Breast epithelium (tissue), 3 donors: ENCODE measurements at regions not wholly inside any gene's neighbourhood (a gene's known extent, or its start where the extent isn't known, plus 50 kb on each side); places are given as distances from the start of the nearest gene placed in this dataset.

Experiments
- POLR2A ChIP-seq: fragments of 450-650 bp; IDR thresholded peaks from one replicate; pipeline ENCODE4 v1.6.1; 2016; ENCODE audit warnings: antibody characterized with exemption, mild to moderate bottlenecking, moderate library complexity
- POLR2AphosphoS5 ChIP-seq, 3 donors: sonication (generic); formaldehyde crosslinking; IDR thresholded peaks; one replicate each; pipeline ENCODE4 v1.6.1; 2017; ENCODE audit warnings: antibody characterized with exemption in 3 of 3
- TF ChIP-seq, protein P1 (sequence below), 3 donors: fragments of 450-650 bp; IDR thresholded peaks; one replicate each; pipeline ENCODE4 v1.5.1; 2016 to 2017; ENCODE audit warnings: antibody characterized with exemption in 3 of 3, mild to moderate bottlenecking in 3 of 3, moderate library complexity in 3 of 3

DNA sequence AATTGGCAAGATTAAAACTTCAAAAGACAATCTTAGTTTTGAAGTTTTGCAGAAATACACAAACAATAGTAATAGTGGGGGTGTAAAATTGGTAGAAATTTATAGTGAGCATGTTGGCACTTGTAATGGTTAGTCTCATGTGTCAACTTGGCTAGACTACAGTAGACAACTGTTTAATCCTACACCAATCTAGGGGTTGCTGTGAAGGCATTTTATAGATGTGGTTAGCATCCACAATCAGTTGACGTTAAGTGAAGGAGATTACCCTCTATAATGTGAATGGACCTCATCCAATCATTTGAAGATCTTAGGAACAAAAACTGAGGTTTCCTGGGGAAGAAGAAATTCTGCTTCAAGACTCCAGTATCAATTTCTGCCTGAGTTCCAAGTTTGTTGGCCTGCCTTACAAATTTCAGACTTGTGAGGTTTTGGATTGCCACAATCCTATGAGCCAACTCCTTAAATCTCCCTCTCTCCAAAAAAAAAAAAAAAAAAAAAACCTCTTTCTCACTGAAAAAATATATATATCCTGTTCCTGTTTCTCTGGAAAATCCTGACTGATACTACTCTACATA lies 531.6 kb upstream of the IGFBP3 start:
- TF ChIP-seq POLR2A, result no peak
- TF ChIP-seq, protein P1, sequence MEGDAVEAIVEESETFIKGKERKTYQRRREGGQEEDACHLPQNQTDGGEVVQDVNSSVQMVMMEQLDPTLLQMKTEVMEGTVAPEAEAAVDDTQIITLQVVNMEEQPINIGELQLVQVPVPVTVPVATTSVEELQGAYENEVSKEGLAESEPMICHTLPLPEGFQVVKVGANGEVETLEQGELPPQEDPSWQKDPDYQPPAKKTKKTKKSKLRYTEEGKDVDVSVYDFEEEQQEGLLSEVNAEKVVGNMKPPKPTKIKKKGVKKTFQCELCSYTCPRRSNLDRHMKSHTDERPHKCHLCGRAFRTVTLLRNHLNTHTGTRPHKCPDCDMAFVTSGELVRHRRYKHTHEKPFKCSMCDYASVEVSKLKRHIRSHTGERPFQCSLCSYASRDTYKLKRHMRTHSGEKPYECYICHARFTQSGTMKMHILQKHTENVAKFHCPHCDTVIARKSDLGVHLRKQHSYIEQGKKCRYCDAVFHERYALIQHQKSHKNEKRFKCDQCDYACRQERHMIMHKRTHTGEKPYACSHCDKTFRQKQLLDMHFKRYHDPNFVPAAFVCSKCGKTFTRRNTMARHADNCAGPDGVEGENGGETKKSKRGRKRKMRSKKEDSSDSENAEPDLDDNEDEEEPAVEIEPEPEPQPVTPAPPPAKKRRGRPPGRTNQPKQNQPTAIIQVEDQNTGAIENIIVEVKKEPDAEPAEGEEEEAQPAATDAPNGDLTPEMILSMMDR (IDR thresholded peaks at IDR 0.05), result no peak
- TF ChIP-seq POLR2AphosphoS5 (IDR thresholded peaks at IDR 0.05), result no peak
